NCI-H1436 (cell line): ENCODE measurements at regions not wholly inside any gene's neighbourhood (a gene's known extent, or its start where the extent isn't known, plus 50 kb on each side); places are given as distances from the start of the nearest gene placed in this dataset.

Source experiments
- DNase-seq: peaks from one replicate; lab custom pipeline; 2025; lab: John Stamatoyannopoulos, UW

DNA sequence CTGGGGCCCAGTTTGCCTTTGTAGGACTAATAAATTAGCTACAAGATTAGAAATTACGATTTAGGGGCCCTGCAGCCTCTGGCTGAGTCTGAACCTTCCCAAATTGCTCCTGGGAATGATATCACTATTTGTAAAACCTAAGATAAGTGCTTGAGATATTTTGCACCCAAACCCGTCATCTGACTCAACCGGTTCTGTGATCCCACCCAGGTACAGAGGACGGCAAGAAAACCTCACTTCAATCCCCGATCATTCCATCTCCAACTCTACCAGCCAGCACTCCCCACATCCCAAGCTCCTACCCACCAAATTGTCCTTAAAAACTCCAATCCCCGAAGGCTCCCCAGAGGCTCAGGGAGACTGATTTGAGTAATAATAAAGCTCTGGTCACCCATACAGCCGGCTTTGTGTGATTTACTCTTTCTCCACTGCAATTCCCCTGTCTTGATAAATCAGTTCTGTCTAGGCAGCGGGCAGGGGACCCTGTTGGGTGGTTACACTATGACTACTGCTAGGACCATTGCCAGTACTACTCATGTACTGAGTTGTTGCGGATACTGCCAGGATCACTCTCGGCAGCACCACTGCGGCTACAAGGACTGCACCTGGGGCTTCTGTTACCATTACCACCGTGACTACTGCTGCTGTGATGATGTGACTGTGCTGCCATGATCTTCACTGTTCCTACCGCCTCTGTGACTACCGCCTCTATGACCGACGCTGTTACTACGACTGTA lies 73.1 kb downstream of the IRF8 start:
- DNase-seq = no peak

DNA sequence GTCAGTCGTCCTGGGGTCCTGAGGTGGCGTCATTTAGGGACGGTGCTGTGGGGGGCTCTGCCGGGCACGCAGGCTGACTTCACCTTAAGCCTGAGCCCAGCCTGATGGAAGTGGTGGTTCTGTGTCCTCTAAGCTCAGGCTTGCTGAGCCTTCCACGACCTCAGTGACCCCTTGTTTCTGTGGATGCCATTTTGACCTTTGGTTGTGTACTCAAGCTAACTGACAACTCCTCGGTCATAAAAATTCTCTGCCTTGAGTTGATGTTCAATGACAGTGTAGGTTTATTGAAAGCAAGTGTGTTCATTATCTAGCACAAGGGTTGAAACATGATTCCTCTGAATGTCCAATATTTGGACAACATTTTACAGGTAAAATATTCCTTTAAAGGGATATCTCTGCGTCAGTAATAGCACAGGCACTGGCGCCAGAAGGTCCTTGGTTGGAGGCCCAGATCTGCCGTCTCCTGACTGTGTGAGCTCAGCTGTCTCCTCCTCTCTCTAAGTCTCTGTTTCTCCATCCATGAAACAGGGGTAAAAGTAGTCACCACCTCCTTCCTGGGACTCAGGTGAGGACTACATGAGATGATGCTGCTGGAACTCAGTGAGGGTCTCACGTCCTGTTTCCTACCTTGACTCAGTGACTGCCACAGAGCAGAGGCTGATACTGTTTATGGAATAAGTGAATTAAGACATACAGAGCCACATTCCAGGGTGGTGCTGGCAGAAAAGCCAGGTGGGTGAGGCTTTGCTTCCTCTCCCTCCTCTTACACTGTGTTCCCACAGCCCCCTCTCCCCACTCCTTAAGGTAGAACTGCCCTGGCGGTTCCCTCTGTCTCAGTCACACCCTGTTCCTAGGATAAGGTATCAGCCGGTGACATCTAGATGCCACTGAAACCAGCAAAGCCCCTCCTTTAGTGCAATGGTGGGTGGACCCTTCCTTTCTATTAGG lies 75.7 kb downstream of the IRF8 start:
- no peak for DNase-seq

DNA sequence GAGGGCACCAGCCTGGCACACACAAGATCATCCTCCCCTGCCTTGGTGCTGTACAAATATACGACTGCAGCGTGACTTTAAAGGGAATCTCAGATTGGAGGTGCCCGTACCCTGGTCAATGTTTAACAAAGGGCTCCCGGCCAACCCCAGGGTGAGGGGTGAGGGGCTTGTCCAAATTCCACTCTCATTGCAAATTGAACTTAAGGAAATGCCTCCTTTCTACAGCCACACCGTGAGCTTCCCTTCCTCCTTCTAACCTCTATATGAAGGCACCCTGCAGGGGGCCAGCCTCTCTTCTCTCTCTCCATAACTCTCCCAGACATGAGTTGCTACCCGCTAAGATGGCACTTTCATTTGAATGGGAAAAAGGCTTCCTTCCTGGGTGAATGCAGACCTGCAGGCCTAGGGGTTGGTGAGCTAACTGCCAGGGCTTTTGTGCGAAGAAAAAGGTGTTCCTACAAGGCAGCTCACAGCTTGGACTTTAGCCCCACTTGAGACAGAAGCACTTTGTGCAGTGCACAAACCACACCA lies 76.6 kb downstream of the IRF8 start:
- no peak for DNase-seq

DNA sequence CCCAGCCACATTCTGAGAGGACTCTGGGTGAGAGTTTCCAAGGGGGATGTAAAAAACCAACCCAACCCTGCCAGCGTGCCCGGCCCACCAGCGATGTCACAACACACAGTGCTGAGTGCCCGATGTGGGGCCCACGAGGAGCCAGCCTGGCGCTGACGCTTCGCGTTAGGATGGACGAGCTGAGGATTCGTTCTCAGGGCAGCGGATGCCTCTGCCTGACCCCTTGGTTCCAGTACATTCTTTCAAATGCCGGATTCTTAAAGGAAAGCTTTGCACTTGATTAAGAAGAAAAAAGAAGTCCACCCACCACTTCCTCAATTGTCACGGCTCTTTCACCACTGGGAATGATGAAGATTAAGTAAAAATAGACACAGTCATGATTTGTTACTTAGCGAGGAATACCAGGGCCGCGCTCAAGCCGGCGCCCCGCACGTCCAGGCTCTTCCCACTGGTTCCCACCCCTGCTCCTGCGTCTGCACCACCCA lies 79.4 kb downstream of the IRF8 start:
- DNase-seq = no peak

DNA sequence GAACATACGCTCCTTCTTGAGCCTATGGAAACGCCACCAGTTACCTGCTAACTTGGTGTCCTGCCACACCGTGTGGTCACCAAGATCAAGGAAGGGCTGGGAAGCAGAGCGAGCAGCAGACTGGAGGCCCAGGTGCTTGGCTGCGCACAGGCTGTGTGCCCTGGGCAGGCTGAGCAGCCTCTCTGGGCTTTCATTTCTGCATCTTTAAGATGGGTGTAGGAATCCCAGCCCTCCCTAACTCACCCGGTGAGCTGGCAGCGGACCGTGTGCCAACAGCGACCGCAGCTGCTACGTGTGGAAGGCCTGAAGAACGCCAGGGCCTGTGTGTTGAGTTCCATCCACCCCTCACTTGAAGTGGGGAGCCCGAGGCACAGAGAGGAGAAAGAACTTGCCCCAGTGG lies 80.0 kb downstream of the IRF8 start:
- no peak for DNase-seq

DNA sequence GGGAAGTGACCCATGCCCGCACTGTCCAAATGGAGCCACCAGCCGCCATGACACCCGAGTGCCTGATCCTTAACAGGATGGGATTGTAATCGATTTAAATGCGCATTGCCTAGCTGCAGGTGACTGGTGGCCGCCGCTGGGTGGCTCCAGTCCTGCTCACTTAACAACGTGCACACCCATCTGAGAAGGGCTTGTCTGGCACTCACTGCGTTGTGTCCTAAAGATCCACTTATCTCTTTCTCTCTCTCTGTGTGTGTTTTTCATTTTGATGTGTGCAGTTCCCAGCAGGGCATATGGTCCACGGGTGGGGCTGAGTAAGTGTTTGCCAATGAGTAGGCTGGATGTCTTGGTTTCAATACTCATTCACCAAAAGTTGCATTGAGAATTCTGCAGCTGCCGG lies 80.6 kb downstream of the IRF8 start:
- DNase-seq = no peak

DNA sequence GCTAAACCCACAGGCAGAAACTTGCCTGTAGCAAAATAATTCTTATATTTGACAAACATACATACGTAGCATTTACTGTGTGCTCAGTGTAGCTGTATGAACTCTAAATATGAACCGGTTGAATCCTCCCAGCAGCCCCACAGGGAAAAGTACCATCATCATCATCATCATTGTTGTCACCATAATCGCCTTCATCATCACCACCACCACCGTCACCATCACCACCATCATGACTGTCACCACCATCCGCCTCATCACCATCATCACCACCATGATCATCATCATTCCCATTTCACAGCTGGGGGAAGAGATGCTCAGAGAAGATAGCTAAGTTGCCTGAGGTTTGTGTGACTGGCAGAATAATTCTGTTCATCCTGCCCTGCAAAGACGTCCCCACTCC lies 81.7 kb downstream of the IRF8 start:
- DNase-seq = no peak

DNA sequence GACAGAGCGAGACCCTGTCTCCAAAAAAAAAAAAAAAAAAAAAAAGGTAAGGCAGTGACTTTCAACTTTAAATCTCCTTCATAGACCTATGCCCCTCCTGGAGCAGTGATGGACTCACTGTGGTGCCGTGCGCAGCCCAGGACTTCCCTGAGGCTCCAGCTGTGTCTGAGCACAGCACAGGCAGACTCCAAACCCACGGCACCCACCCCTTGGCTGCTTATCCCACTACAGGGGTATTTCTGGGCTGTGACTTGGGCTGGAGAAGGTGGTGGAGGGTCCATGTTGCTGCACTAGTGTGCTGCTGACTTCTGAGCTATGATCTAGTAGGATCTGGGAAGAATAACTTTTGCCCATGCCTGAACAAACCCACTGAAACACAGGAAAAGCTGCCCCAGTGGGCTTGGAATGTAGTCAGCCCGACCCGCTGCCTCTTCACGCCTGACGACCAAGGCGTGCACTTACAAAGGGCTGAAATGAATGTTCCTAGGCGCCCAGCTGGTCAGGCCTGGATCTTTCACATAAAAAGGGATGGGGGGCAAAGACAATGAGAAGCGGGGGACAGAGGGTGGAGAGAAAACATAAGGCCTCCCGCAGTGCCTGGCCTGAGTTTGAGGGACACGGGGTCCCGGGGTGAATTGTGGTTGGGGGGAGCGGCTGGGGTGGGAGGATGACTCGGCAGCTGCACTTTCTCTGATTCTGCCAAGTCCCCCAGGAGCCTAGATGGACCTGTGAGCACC lies 83.0 kb downstream of the IRF8 start:
- no peak for DNase-seq

DNA sequence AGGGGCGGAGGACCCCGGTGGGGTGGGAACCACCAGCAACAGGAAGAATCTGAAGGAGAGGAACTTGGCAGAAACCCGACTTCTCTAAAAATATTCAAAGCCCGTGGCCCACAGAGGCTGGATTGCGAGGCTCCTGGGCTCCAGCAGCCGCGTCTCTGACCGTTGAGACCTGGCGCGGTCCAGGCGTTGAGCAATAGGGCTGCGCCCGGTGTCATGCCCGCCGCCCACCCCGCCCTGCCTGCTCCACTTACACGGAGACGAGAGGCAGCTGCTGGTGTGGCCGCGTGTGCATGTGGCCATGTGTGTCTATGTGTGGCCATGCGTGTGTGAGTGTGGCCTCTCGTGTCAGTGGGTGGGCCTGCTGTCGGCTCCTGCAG lies 83.6 kb downstream of the IRF8 start:
- DNase-seq = no peak

DNA sequence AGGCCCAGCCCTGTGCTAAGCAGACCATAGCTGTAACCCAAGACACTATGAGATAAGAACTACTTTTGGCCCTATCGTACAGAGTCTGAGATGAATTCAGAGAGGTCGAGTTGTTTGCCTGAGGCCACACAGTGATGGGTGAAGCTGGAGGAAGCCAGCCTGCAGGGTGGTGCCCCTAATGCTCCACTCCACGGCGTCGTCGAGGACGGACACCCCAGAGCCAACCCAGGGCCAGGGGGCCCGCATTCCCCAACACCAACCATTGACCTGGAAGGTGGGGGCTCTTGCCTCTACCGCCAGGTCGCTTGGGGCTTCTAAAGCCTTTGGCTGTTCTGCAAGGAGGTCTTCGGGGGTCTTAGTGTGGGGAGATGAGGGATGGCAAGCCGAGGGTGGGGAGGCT lies 84.1 kb downstream of the IRF8 start:
- no peak for DNase-seq

DNA sequence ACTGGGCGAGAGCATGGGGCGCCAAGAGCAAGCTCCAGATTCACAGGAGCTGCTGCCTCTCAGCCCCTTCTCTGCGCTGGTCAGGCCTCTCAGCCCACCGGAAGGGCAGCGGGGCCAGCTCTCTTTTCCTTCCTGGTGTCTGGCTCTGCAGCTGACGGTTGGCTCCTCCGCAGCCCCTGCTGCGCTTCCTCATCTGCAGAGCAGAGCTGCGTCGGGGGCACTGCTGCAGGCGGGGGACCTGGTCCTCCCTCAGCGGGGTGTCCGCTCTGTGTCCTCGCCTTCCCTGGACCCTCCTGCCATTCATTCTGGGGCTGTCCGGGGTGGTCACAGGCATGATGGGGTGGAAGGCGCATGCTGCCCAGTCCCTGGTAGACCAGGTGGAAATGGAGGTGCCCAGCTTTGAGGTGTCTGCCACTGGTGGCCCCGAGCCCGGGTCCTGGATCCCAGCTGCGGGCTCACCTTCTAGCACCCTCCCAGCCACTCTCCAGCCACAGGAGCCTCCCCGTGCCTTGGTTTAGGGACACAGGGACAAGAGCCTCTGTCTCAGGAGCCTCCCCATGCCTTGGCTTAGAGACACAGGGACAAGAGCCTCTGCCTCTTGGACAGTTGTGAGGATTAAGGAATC lies 84.8 kb downstream of the IRF8 start:
- no peak for DNase-seq

DNA sequence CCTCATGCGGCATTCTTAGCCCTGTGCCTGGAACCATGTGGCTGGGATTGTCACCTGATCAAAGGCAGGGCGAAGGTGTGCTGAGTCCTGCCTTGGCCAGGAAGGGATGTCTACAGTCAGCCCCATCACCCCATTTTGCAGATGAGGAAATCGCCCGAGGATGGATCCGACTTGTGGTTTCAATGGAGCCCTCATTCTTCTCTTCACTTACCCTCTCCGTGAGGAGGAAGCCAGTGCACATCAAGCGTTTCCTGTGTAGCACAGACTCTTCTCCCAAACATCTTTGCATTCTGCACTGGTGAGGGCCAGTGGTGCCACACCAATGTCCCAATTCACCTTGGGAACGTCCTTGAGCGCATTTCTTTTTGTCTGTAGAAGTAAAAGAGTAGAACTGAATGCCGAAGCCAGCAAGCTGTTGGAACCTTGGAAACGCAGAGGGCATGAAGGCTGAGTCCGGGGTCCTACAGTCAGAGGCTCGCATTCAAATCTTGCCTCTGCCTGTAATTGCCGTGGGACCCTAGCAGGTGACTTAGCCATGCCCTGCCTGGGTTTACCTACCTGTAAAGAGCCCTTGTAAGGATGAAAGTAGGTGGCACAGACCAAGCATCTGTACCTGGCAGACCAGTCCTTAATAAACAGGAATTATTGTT lies 85.4 kb downstream of the IRF8 start:
- no peak for DNase-seq

DNA sequence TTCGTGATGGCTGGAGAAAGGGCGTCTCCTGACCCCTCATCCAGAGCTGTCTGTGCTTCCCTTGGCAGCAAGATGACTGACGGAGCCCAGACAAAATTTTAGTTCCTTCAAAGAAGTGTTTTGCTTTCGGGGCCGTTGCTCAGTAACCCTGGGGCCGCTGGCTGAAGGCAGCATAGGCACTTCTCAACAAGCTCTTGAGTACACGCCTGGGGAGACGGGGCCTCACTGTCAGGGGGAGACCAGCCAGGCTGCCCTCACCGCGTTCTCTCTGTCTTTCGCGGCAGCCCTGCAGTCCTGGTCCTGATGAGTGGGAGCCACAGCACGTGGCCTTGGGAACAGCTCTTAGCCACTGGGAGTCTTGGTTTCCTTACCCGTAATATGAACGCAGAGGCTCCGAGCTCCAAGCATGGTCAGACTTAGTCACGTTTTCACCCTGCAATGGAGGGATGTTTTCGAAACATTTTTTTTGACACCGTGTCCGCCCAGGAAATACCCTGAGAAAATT lies 86.0 kb downstream of the IRF8 start:
- no peak for DNase-seq

DNA sequence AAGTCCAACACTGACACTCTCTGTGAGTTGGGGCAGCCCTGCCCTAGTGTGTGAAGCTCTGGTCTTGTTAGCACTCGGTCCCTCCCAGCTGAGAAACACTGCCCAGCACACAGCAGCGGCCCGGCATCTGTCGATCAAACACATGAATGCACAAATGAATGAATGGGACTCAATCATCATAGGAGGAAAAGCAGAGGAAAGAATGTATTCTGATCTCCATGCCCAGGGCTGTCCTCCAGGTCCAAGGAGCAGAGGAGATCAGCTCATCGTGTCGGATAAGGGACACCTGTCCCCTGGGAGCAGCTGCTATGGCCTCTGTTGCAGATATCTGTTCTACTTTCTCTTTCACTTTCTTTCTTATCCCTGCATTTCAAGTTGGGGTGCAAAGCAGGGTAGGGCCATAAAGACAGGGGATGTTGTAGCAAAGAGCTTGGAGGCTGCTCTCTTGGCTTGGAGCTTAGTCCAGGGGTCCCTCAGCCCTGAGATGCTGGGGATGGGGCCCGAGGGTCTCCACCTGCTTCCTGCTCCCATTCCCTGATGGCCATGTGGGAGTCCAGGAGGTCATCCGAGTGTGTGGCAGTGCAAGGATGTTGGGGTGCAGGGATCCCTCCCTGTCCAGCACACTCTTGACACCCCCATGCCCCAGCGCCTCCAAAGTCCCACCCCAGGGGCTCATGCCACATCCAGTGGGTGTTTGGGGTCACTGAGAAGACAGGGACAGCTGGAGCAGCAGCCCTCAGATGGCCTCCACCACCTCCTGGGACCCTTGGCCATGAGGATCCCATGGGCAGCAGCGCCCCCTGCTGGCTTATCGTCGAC lies 88.2 kb downstream of the IRF8 start:
- no peak for DNase-seq

DNA sequence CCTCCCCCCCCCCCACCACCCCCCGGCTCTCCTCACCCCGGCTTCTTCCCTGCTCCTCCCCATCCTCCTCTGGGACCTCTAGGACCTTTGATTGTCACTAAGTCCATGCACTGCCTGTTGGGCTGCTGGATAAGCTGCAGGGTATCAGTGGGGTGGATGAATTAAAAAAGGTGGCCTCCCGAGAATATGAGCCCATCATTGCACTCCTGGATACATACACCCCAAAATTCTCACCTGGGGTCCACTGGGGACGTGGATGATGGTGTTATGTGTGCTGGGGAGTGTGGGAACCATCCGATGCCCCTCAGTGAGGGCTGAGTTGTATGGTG lies 88.8 kb downstream of the IRF8 start:
- DNase-seq = no peak

DNA sequence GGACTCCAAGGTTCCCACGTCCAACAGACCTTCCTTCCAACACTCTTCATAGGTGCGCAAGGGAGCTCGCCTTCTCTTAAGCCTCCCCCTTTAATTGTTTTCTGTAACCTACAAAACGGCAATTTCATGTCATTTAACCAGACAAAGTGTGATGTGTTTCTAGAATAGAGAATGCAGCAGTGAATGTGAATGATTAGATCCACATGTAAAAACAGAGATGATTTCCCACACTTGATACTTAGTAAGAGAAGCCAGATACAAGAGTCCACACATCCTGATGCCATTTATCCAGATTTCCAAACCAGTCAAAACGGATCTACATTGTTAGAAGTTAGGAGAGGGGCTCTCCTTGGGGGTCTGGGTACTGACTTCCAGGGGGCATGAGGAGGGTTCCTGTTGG lies 89.3 kb downstream of the IRF8 start:
- no peak for DNase-seq

DNA sequence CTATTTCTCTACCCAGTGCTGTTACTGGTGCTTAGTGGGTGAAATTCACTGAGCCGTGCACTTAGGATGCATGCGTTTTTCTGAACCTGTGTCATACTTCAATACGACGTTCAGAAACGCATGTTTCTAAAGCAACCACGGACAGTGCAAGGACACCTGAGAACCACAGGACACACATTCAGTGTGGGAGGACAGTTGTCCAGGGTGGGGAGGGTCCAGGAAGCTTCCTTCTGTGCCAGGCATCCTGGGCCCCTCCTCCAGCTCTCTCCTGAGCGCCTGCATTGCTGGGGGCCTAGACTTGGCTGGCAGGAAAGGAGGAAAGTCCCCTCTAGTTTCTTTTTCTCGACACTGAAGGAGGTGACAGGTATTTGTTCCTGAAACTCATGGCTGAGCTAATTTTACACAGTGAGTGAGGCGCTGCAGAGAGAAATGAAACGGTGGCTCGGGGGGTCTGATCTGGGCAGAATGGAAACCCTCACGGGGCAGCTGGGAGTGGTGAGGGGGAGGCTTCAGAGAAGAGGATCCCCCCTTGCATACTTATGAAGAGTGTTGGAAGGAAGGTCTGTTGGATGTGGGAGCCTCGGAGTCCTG lies 89.9 kb downstream of the IRF8 start:
- no peak for DNase-seq

DNA sequence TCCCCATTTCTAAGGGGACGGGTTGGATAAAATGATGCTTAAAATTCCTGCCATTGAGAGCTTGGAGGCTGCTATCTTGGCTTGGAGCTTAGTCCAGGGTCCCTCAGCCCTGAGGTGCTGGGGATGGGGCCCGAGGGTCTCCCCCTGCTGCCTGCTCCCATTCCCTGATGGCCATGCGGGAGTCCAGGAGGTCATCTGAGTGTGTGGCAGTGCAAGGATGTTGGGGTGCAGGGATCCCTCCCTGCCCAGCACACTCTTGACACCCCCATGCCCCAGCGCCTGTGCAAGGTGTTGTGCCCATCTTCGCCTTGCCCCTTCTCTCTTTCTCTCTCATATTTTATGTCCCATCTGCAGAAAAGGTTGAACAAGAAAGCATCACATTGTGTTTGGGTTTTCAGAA lies 90.4 kb downstream of the IRF8 start:
- DNase-seq = no peak

DNA sequence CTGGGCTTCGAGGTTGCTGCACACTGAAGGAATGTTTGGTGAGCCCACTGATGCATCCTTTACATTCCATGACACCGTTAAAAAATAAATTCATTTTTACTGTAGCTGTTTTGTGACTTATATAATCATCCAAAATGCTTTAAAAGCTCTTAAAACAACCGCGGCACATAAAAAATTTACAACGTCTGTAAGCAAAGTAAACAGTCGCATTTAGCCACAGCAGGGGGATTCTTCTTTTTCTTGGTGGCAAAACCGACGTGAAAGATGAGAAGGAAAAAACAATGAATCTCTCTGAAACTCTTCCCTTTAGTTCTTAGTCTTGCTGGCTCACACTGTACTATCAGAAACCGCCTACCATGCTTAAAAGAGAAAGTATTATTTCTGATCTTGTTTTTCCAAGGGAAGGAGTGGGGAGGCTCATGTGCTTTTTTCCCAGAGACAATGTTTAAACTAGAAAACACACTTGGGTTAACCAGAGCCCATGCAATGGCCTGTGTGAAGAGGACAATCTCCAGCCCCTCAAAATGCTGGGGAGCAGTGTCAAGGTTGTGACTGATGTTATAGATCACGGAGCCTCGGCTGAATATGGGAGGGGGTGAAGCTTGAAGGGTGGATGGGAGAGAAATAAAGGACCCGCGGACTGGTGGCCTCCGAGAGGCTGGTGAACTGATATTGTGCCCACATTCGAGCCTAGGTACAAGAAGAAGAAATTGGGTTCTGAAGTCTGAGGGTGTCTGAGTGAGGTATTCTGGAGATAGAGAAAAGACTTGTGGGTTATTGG lies 91.1 kb downstream of the IRF8 start:
- no peak for DNase-seq
